CD4-positive, alpha-beta memory T cell (primary cell): ENCODE measurements at regions not wholly inside any gene's neighbourhood (a gene's known extent, or its start where the extent isn't known, plus 50 kb on each side); places are given as distances from the start of the nearest gene placed in this dataset.

Experiments
- CTCF ChIA-PET: fragments of 350-600 bp; sonication (Branson Sonifier 250); formaldehyde crosslinking; loops from one replicate; lab custom pipeline; 2021; ENCODE audit warnings: inconsistent platforms; ENCODE audit not compliant: partially characterized antibody; lab: Charles Lee
- POLR2A ChIA-PET: fragments of 350-600 bp; sonication (Branson Sonifier 250); formaldehyde crosslinking; loops from one replicate; lab custom pipeline; 2021; ENCODE audit not compliant: partially characterized antibody; lab: Charles Lee
- DNase-seq, 5 donors: peaks; one replicate each; pipeline versions ENCODE4 v3.0.0 to v3.0.0-alpha.2; 2020 to 2022; ENCODE audit warnings: mixed read lengths in 1 of 5
- H3K27ac ChIP-seq: one replicate; pipeline ENCODE4 v1.7.0; 2013; ENCODE audit warnings: low read depth, low read length
- H3K27me3 ChIP-seq: 2 replicates; pipeline ENCODE4 v1.7.0; 2013; ENCODE audit warnings: mild to moderate bottlenecking, low read length, moderate library complexity; ENCODE audit not compliant: insufficient read depth
- H3K36me3 ChIP-seq: 2 replicates; pipeline ENCODE4 v1.7.0; 2013; ENCODE audit warnings: mild to moderate bottlenecking, low read length, moderate library complexity; ENCODE audit not compliant: insufficient read depth
- H3K4me1 ChIP-seq: 2 replicates; pipeline ENCODE4 v1.7.0; 2013; ENCODE audit warnings: mild to moderate bottlenecking, low read length, moderate library complexity; ENCODE audit not compliant: insufficient read depth
- H3K4me3 ChIP-seq, 2 donors: one replicate each; pipeline ENCODE4 v1.7.0; 2013; ENCODE audit warnings: low read length in 2 of 2, mild to moderate bottlenecking in 1 of 2
- H3K9me3 ChIP-seq, 2 donors: one replicate each; pipeline ENCODE4 v1.7.0; 2013; ENCODE audit warnings: low read length in 2 of 2, control low read depth in 1 of 2; ENCODE audit not compliant: control insufficient read depth in 1 of 2
- H3K27ac Mint-ChIP-seq, 7 donors: one replicate each; pipeline ENCODE4 v1.8.0; 2020 to 2021; ENCODE audit warnings: mixed read lengths in 7 of 7, mild to moderate bottlenecking in 6 of 7, inconsistent platforms in 3 of 7, moderate library complexity in 3 of 7
- H3K27me3 Mint-ChIP-seq, 2 donors: one replicate each; pipeline ENCODE4 v1.8.0; 2020 to 2021; ENCODE audit warnings: mixed read lengths in 2 of 2
- H3K36me3 Mint-ChIP-seq, 2 donors: one replicate each; pipeline ENCODE4 v1.8.0; 2020 to 2021; ENCODE audit warnings: mixed read lengths in 2 of 2, inconsistent platforms in 1 of 2, mild to moderate bottlenecking in 1 of 2
- H3K4me1 Mint-ChIP-seq, 4 donors: one replicate each; pipeline ENCODE4 v1.8.0; 2020 to 2021; ENCODE audit warnings: mixed read lengths in 4 of 4, mild to moderate bottlenecking in 1 of 4
- H3K4me3 Mint-ChIP-seq, 8 donors: one replicate each; pipeline ENCODE4 v1.8.0; 2020 to 2021; ENCODE audit warnings: mixed read lengths in 8 of 8, mild to moderate bottlenecking in 7 of 8, moderate library complexity in 6 of 8, inconsistent platforms in 3 of 8
- H3K9me3 Mint-ChIP-seq, 8 donors: one replicate each; pipeline ENCODE4 v1.8.0; 2020 to 2021; ENCODE audit warnings: mixed read lengths in 8 of 8, mild to moderate bottlenecking in 5 of 8, inconsistent platforms in 3 of 8, moderate library complexity in 1 of 8
- intact Hi-C: fragments of 100-400 bp; cut with micrococcal nuclease; formaldehyde crosslinking; loops from one replicate; pipeline ENCODE4 v1.15.1; 2023

- POLR2A ChIA-PET: no interaction called here
- Histone ChIP-seq H3K27me3 (no peaks in the 10 kb centered on the region), H3K27ac (no peak overlapping the region), H3K4me1 (no peaks in the 10 kb centered on the region), H3K9me3 (no peaks in the 10 kb centered on the region), H3K4me3 (no peak overlapping the region), H3K36me3 (no peaks in the 10 kb centered on the region)
- Mint-ChIP-seq H3K4me1 (no peaks in the 10 kb centered on the region), H3K4me3 (no peak overlapping the region), H3K27me3 (no peaks in the 10 kb centered on the region), H3K9me3 (peaks cover 0 to 7% (median 2%) of the 10 kb centered on the region in 8 donors), H3K27ac (no peak overlapping the region), H3K36me3 (no peaks in the 10 kb centered on the region)
- intact Hi-C loops: no loop called here
- DNase-seq: no peak
- CTCF ChIA-PET: no interaction called here
Observed at GRCh38 chr2:184463866-184464248, 134.5 kb upstream of the ZNF804A start.

GRCh38 chr2:184468826-184469225, 129.5 kb upstream of the ZNF804A start:
- Histone ChIP-seq H3K36me3 (no peaks in the 10 kb centered on the region), H3K27me3 (no peaks in the 10 kb centered on the region), H3K4me3 (no peak overlapping the region), H3K4me1 (no peaks in the 10 kb centered on the region), H3K27ac (no peak overlapping the region), H3K9me3 (no peaks in the 10 kb centered on the region)
- H3K4me1 Mint-ChIP-seq: no peaks in the 10 kb centered on the region
- ChIA-PET POLR2A (no interaction called here), CTCF (no interaction called here)
- no peaks in the 10 kb centered on the region for H3K27me3 Mint-ChIP-seq
- no peak for DNase-seq
- peaks cover 2 to 12% (median 6%) of the 10 kb centered on the region in 8 donors for H3K9me3 Mint-ChIP-seq
- H3K27ac Mint-ChIP-seq: no peak overlapping the region
- no peak overlapping the region for H3K4me3 Mint-ChIP-seq
- intact Hi-C loops: no loop called here
- H3K36me3 Mint-ChIP-seq: no peaks in the 10 kb centered on the region

DNA sequence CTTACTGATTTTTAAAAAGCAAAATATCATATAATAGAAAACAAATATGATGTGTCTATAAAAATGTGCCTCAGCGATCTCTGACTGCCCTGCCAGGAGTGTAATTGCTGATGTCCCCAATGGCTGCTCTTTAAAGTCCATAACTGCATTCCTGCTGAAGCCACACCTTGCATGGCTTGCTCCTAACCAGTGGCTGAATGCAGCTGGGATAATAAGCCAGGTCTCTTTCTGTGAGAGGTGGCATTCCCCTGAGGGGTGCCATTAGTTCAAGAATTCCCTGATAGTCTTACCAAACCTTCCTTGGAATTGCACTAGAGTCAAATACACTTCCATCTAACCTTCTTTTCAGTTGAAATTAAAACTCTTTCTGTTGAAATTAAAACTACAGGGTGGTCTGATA, 125.8 kb upstream of the ZNF804A start:
- CTCF ChIA-PET: no interaction called here
- Mint-ChIP-seq H3K4me3 (no peak overlapping the region), H3K27ac (no peak overlapping the region), H3K27me3 (no peaks in the 10 kb centered on the region), H3K4me1 (no peaks in the 10 kb centered on the region), H3K36me3 (no peaks in the 10 kb centered on the region), H3K9me3 (peaks cover 0 to 23% (median 4%) of the 10 kb centered on the region in 8 donors)
- POLR2A ChIA-PET: no interaction called here
- H3K27ac ChIP-seq: no peak overlapping the region
- no peaks in the 10 kb centered on the region for H3K4me1 ChIP-seq
- no peaks in the 10 kb centered on the region for H3K9me3 ChIP-seq
- no peaks in the 10 kb centered on the region for H3K27me3 ChIP-seq
- no peak for DNase-seq
- H3K4me3 ChIP-seq: no peak overlapping the region
- intact Hi-C loops: no loop called here
- no peaks in the 10 kb centered on the region for H3K36me3 ChIP-seq

DNA sequence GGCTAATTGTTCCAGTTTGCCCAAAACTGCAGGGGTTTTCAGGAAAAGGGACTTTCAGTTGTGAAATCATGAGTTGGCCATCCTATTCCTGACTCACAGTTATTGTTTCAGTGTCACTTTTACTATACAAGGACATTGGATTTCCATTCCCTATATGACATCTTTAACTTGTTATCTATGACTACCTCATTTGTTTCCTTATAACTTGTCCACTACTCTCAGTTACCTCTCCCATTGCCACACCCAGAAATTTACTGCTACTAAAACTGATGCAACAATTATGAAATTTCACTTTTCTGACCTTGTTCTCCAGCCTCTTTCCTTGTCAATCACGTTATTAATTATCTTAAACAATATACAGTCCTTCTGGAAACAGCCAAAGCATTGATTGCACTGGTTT, 116.5 kb upstream of the ZNF804A start:
- no peaks in the 10 kb centered on the region for H3K36me3 ChIP-seq

GRCh38 chr2:184498936-184499335, 99.4 kb upstream of the ZNF804A start:
- Histone ChIP-seq H3K4me3 (no peak overlapping the region), H3K4me1 (no peaks in the 10 kb centered on the region), H3K27me3 (no peaks in the 10 kb centered on the region), H3K36me3 (no peaks in the 10 kb centered on the region), H3K27ac (no peak overlapping the region), H3K9me3 (no peaks in the 10 kb centered on the region)
- ChIA-PET POLR2A (no interaction called here), CTCF (no interaction called here)
- no peak overlapping the region for H3K4me3 Mint-ChIP-seq
- H3K36me3 Mint-ChIP-seq: no peaks in the 10 kb centered on the region
- H3K27me3 Mint-ChIP-seq: no peaks in the 10 kb centered on the region
- no peaks in the 10 kb centered on the region for H3K4me1 Mint-ChIP-seq
- no peak overlapping the region for H3K27ac Mint-ChIP-seq
- H3K9me3 Mint-ChIP-seq: peaks cover 0 to 10% (median 2%) of the 10 kb centered on the region in 8 donors
- intact Hi-C loops: no loop called here
- DNase-seq: no peak

More for the DNA sequence above, 116.5 kb upstream of the ZNF804A start:
- H3K9me3 Mint-ChIP-seq: peaks cover 0 to 4% (median 2%) of the 10 kb centered on the region in 8 donors
- no peaks in the 10 kb centered on the region for H3K9me3 ChIP-seq
- no peak overlapping the region for H3K4me3 ChIP-seq
- H3K4me1 ChIP-seq: no peaks in the 10 kb centered on the region
- H3K4me3 Mint-ChIP-seq: no peak overlapping the region
- no peaks in the 10 kb centered on the region for H3K27me3 ChIP-seq
- H3K27me3 Mint-ChIP-seq: no peaks in the 10 kb centered on the region
- no peak overlapping the region for H3K27ac Mint-ChIP-seq
- H3K36me3 Mint-ChIP-seq: no peaks in the 10 kb centered on the region
- no peak for DNase-seq
- no peak overlapping the region for H3K27ac ChIP-seq
- no peaks in the 10 kb centered on the region for H3K4me1 Mint-ChIP-seq
- POLR2A ChIA-PET: no interaction called here
- CTCF ChIA-PET: no interaction called here
- intact Hi-C loops: no loop called here

DNA sequence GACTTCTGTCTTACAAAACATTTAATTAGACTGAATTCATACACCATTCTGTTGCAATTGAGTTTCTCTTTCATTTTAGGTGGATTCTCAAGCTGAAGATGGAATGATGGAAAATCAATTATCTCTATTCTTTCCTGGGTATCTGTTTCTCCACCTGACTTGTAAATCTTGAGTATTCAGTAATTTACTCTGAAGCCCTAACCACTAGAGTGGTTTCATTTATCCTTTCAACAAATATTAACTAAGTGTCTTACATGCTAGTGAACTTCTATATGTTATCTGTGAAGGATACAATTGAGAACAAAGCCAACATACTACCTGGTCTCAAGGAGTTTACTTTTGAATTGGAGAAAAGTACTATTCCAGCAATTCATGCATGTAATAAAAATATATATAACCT, 94.1 kb upstream of the ZNF804A start:
- no peaks in the 10 kb centered on the region for H3K4me1 ChIP-seq
- H3K4me3 ChIP-seq: no peak overlapping the region
- H3K36me3 Mint-ChIP-seq: no peaks in the 10 kb centered on the region
- H3K27me3 Mint-ChIP-seq: no peaks in the 10 kb centered on the region
- H3K27ac ChIP-seq: no peak overlapping the region
- H3K27me3 ChIP-seq: no peaks in the 10 kb centered on the region
- POLR2A ChIA-PET: no interaction called here
- peaks cover 0 to 8% (median 0%) of the 10 kb centered on the region in 8 donors for H3K9me3 Mint-ChIP-seq
- no peak overlapping the region for H3K4me3 Mint-ChIP-seq
- no peak overlapping the region for H3K27ac Mint-ChIP-seq
- intact Hi-C loops: no loop called here
- no peak for DNase-seq
- H3K4me1 Mint-ChIP-seq: no peaks in the 10 kb centered on the region
- H3K36me3 ChIP-seq: no peaks in the 10 kb centered on the region
- CTCF ChIA-PET: no interaction called here
- no peaks in the 10 kb centered on the region for H3K9me3 ChIP-seq

- no peaks in the 10 kb centered on the region for H3K27me3 ChIP-seq
- ChIA-PET POLR2A (no interaction called here), CTCF (no interaction called here)
- DNase-seq: no peak
- H3K9me3 ChIP-seq: no peaks in the 10 kb centered on the region
- H3K9me3 Mint-ChIP-seq: peaks cover 0 to 9% (median 2%) of the 10 kb centered on the region in 8 donors
- intact Hi-C loops: no loop called here
- no peaks in the 10 kb centered on the region for H3K36me3 ChIP-seq
- no peaks in the 10 kb centered on the region for H3K27me3 Mint-ChIP-seq
- no peaks in the 10 kb centered on the region for H3K36me3 Mint-ChIP-seq
- no peak overlapping the region for H3K4me3 Mint-ChIP-seq
- H3K4me1 Mint-ChIP-seq: no peaks in the 10 kb centered on the region
- no peak overlapping the region for H3K27ac Mint-ChIP-seq
- H3K4me1 ChIP-seq: no peaks in the 10 kb centered on the region
- no peak overlapping the region for H3K4me3 ChIP-seq
- no peak overlapping the region for H3K27ac ChIP-seq
Observed at GRCh38 chr2:184507254-184507653, 91.1 kb upstream of the ZNF804A start.

- ChIA-PET POLR2A (no interaction called here), CTCF (no interaction called here)
- Mint-ChIP-seq H3K27ac (no peak overlapping the region), H3K9me3 (peaks cover 0 to 9% (median 0%) of the 10 kb centered on the region in 8 donors), H3K27me3 (no peaks in the 10 kb centered on the region), H3K4me3 (no peak overlapping the region), H3K36me3 (no peaks in the 10 kb centered on the region), H3K4me1 (no peaks in the 10 kb centered on the region)
- DNase-seq: no peak
- intact Hi-C loops: no loop called here
- peaks cover 0 to 6% of the 10 kb centered on the region in 2 donors for H3K9me3 ChIP-seq
- no peaks in the 10 kb centered on the region for H3K27me3 ChIP-seq
- H3K36me3 ChIP-seq: no peaks in the 10 kb centered on the region
- no peak overlapping the region for H3K27ac ChIP-seq
- H3K4me3 ChIP-seq: no peak overlapping the region
- H3K4me1 ChIP-seq: no peaks in the 10 kb centered on the region
Observed at GRCh38 chr2:184517402-184517801, 80.9 kb upstream of the ZNF804A start.
